ENCODE measurements at regions not wholly inside any gene's neighbourhood (a gene's known extent, or its start where the extent isn't known, plus 50 kb on each side); places are given as distances from the start of the nearest gene placed in this dataset.

DNA sequence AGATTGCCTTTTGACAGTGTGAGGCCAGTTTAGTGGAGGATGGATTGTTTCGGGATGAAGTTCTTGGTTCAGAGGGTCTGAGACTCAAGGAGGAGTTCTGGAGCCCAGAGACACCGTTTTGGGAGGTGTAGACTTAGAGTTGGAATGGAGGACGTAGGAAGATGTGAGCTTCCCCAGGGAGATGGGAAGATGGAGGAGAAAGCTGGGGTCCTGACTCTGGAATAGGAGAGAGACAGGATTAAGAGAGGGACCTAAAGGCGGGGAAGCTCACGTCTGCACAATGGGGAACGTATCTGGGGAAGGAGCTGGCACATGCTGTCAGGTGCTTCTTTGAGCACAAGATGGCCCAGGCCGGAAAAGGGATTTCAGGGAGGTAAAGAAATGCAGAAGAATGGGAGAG lies 71.3 kb upstream of the CLDN5 start:
- TF ChIP-seq, protein P1, sequence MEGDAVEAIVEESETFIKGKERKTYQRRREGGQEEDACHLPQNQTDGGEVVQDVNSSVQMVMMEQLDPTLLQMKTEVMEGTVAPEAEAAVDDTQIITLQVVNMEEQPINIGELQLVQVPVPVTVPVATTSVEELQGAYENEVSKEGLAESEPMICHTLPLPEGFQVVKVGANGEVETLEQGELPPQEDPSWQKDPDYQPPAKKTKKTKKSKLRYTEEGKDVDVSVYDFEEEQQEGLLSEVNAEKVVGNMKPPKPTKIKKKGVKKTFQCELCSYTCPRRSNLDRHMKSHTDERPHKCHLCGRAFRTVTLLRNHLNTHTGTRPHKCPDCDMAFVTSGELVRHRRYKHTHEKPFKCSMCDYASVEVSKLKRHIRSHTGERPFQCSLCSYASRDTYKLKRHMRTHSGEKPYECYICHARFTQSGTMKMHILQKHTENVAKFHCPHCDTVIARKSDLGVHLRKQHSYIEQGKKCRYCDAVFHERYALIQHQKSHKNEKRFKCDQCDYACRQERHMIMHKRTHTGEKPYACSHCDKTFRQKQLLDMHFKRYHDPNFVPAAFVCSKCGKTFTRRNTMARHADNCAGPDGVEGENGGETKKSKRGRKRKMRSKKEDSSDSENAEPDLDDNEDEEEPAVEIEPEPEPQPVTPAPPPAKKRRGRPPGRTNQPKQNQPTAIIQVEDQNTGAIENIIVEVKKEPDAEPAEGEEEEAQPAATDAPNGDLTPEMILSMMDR (IDR thresholded peaks at IDR 0.05; ENCODE audit: low read depth, low read length), result no peak
- POLR2A ChIA-PET, result no interaction called here
- CTCF ChIA-PET, result no interaction called here

GRCh38 chr22:19596680-19597398 lies 72.6 kb upstream of the CLDN5 start:
- Histone ChIP-seq H3K4me3 (ENCODE audit: low read depth, low read length) (no peak overlapping the region), H3K27ac (ENCODE audit: low read depth, low read length) (no peak overlapping the region), H3K27me3 (ENCODE audit: control insufficient read depth, insufficient read depth, low read length) (peaks cover 15% of the 10 kb centered on the region), H3K9me3 (ENCODE audit: control insufficient read depth, insufficient read depth, low read length) (no peaks in the 10 kb centered on the region; the same call in 1 of the 2 replicates)
- CTCF ChIA-PET, result no interaction called here
- DNase-seq (ENCODE audit: low read depth, low spot score), result no peak
- TF ChIP-seq, protein P1 (IDR thresholded peaks at IDR 0.05; ENCODE audit: low read depth, low read length), result no peak
- POLR2A ChIA-PET, result no interaction called here

More for the DNA sequence above, 71.3 kb upstream of the CLDN5 start:
- peaks cover 12% of the 10 kb centered on the region for H3K27me3 ChIP-seq (ENCODE audit: control insufficient read depth, insufficient read depth, low read length)
- no peak for DNase-seq (ENCODE audit: low read depth, low spot score)
- no peaks in the 10 kb centered on the region; the same call in 1 of the 2 replicates for H3K9me3 ChIP-seq (ENCODE audit: control insufficient read depth, insufficient read depth, low read length)
- H3K4me3 ChIP-seq (ENCODE audit: low read depth, low read length), result no peak overlapping the region
- H3K27ac ChIP-seq (ENCODE audit: low read depth, low read length), result no peak overlapping the region

DNA sequence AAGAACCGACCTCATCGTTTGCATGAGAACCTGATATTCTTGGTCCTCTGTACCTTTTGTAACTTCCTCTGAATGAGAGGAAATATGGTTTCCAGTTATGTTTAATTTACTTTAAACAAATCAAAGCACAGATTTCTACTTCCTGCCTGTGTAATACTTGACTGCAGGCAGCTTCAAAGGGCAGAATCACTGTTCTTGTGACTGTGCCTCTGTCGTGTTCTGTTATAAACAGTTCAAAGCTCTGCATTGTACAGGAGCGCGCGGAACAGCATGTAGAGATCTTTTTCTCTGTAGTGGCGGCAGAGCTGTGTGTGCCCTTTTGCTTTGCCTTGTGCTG lies 73.2 kb upstream of the CLDN5 start:
- H3K9me3 ChIP-seq (ENCODE audit: control insufficient read depth, insufficient read depth, low read length), result no peaks in the 10 kb centered on the region; the same call in 1 of the 2 replicates
- no peak overlapping the region for H3K4me3 ChIP-seq (ENCODE audit: low read depth, low read length)
- POLR2A ChIA-PET, result no interaction called here
- H3K27ac ChIP-seq (ENCODE audit: low read depth, low read length), result no peak overlapping the region
- H3K27me3 ChIP-seq (ENCODE audit: control insufficient read depth, insufficient read depth, low read length), result peaks cover 15% of the 10 kb centered on the region
- TF ChIP-seq, protein P1 (IDR thresholded peaks at IDR 0.05; ENCODE audit: low read depth, low read length), result no peak
- CTCF ChIA-PET, result no interaction called here
- DNase-seq (ENCODE audit: low read depth, low spot score), result no peak

- peaks cover 15% of the 10 kb centered on the region for H3K27me3 ChIP-seq (ENCODE audit: control insufficient read depth, insufficient read depth, low read length)
- POLR2A ChIA-PET, result no interaction called here
- CTCF ChIA-PET, result no interaction called here
- no peak overlapping the region for H3K27ac ChIP-seq (ENCODE audit: low read depth, low read length)
- TF ChIP-seq, protein P1 (IDR thresholded peaks at IDR 0.05; ENCODE audit: low read depth, low read length), result no peak
- no peaks in the 10 kb centered on the region; the same call in 1 of the 2 replicates for H3K9me3 ChIP-seq (ENCODE audit: control insufficient read depth, insufficient read depth, low read length)
- DNase-seq (ENCODE audit: low read depth, low spot score), result no peak
- H3K4me3 ChIP-seq (ENCODE audit: low read depth, low read length), result no peak overlapping the region
Measured at GRCh38 chr22:19598054-19598855, 74.0 kb upstream of the CLDN5 start.

DNA sequence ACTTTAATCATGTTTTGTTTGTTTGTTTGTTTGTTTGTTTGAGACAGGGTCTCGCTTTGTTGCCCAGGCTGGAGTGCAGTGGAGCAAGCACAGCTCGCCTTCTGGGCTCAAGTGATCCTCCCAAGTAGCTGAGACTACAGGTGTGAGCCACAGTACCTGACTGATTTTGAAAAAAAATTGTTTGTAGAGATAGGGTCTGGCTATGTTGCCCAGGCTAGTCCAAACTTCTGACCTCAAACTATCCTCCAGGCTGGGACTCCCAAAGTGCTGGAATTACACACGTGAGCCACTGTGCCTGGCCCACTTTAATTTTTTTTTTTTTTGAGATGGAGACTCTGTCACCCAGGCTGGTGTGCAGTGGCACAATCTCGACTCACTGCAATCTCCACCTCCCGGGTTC lies 74.8 kb upstream of the CLDN5 start:
- Histone ChIP-seq H3K27ac (ENCODE audit: low read depth, low read length) (no peak overlapping the region), H3K9me3 (ENCODE audit: control insufficient read depth, insufficient read depth, low read length) (no peaks in the 10 kb centered on the region; the same call in 1 of the 2 replicates), H3K27me3 (ENCODE audit: control insufficient read depth, insufficient read depth, low read length) (peaks cover 15% of the 10 kb centered on the region), H3K4me3 (ENCODE audit: low read depth, low read length) (no peak overlapping the region)
- ChIA-PET CTCF (no interaction called here), POLR2A (no interaction called here)
- TF ChIP-seq, protein P1 (IDR thresholded peaks at IDR 0.05; ENCODE audit: low read depth, low read length), result no peak
- DNase-seq (ENCODE audit: low read depth, low spot score), result no peak

Data from AG04450 (cell line).